ENCODE measurements at regions not wholly inside any gene's neighbourhood (a gene's known extent, or its start where the extent isn't known, plus 50 kb on each side); places are given as distances from the start of the nearest gene placed in this dataset.

DNA sequence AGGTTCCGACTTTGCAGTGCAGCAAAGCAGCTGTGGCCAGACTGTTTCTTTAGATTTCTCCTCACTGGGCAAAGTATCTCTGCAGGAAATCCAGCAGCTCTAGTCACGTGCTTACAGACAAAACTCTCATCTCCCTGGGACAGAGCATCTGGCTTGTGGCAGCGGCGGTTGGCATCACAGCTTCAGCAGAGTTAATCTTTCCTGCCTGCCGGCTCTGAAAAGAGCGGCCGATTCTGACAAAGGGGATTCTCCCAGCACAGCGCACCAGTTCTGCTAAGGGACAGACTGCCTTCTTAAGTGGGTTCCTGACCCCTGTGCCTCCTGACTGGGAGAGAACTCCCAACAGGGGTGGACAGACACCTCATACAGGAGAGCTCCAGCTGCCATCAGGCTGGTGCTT is 1357.3 kb upstream of the TENM4 start:
- FAIRE-seq (no peak), DNase-seq (ENCODE audit: insufficient read length) (no peak)
- TF ChIP-seq POLR2A (IDR thresholded peaks at IDR 0.05; ENCODE audit: low read depth, low read length) (no peak), TAF1 (IDR thresholded peaks at IDR 0.05; ENCODE audit: borderline replicate concordance, low read depth, low read length) (no peak), POLR2AphosphoS5 (IDR thresholded peaks at IDR 0.05; ENCODE audit: low read depth, low read length) (no peak)

GRCh38 chr11:80783561-80783960 is 1342.7 kb upstream of the TENM4 start:
- DNase-seq (ENCODE audit: insufficient read length): no peak
- TF ChIP-seq POLR2AphosphoS5 (IDR thresholded peaks at IDR 0.05; ENCODE audit: low read depth, low read length) (no peak), POLR2A (IDR thresholded peaks at IDR 0.05; ENCODE audit: low read depth, low read length) (no peak), TAF1 (IDR thresholded peaks at IDR 0.05; ENCODE audit: borderline replicate concordance, low read depth, low read length) (no peak)
- FAIRE-seq: no peak

GRCh38 chr11:80782135-80782885 is 1341.5 kb upstream of the TENM4 start:
- no peak for DNase-seq (ENCODE audit: insufficient read length)
- no peak for TF ChIP-seq POLR2AphosphoS5 (IDR thresholded peaks at IDR 0.05; ENCODE audit: low read depth, low read length)
- TF ChIP-seq POLR2A (IDR thresholded peaks at IDR 0.05; ENCODE audit: low read depth, low read length): no peak
- TF ChIP-seq TAF1 (IDR thresholded peaks at IDR 0.05; ENCODE audit: borderline replicate concordance, low read depth, low read length): no peak
- no peak for FAIRE-seq

DNA sequence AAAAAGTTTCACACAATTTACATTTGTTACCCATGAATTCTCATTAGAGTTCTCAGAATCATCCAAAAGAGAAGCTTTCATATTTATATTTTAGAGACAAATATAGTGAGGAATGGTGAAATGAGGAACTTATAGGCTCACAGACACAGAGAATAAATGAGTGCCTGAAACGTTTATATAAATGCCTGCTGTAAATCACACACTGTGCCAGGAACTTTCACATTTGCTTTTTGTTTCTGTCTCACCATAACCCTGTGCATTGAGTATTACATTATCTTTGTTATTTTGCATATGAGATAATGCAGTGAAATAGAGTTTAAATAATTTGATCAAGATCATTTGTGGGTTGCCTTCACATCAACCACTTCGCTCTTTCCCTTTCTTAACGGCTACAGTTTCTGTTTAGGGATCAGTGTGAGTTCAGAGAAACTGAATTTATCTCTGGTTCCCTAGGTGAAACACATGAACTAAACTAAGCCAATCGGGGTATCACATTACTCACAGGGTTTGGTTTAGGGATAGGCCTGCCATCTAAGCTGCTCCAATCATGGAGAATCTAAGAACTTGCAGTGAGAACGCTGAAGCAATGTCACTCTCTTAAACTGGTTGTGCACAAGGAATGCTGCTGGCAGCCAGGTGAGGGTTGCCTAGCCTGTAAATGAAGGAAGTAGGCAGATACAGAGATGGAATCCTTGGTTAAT is 1339.2 kb upstream of the TENM4 start:
- DNase-seq (ENCODE audit: insufficient read length): no peak
- no peak for FAIRE-seq
- TF ChIP-seq POLR2A (IDR thresholded peaks at IDR 0.05; ENCODE audit: low read depth, low read length) (no peak), POLR2AphosphoS5 (IDR thresholded peaks at IDR 0.05; ENCODE audit: low read depth, low read length) (no peak), TAF1 (IDR thresholded peaks at IDR 0.05; ENCODE audit: borderline replicate concordance, low read depth, low read length) (no peak)

- no peak for TF ChIP-seq POLR2A (IDR thresholded peaks at IDR 0.05; ENCODE audit: low read depth, low read length)
- no peak for TF ChIP-seq TAF1 (IDR thresholded peaks at IDR 0.05; ENCODE audit: borderline replicate concordance, low read depth, low read length)
- TF ChIP-seq POLR2AphosphoS5 (IDR thresholded peaks at IDR 0.05; ENCODE audit: low read depth, low read length): no peak
- DNase-seq (ENCODE audit: insufficient read length) (no peak), FAIRE-seq (no peak)
These were observed 1338.1 kb upstream of the TENM4 start for GRCh38 chr11:80778941-80779340.

- DNase-seq (ENCODE audit: insufficient read length) (no peak), FAIRE-seq (peak; percentile 65)
- TF ChIP-seq POLR2A (IDR thresholded peaks at IDR 0.05; ENCODE audit: low read depth, low read length) (no peak), POLR2AphosphoS5 (IDR thresholded peaks at IDR 0.05; ENCODE audit: low read depth, low read length) (no peak), TAF1 (IDR thresholded peaks at IDR 0.05; ENCODE audit: borderline replicate concordance, low read depth, low read length) (no peak)
These were observed 1337.6 kb upstream of the TENM4 start for GRCh38 chr11:80778432-80778831.

DNA sequence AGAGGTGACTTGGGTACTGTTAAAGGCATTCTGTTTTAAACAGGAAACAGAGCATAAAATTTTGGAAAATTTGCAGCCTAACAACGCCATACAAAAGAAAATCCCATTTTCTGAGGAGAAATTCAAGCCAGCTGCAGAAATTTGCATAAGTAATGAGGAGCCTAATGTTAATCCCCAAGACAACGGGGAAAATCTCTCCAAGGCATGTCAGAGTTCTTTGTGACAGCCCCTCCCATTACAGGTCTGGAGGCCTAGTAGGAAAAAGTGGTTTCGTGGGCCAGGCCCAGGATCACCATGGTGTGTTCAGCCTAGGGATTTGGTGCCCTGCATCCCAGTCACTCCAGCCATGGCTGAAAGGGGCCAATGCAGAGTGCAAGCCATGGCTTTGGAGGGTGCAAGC is 1333.1 kb upstream of the TENM4 start:
- no peak for DNase-seq (ENCODE audit: insufficient read length)
- FAIRE-seq: no peak
- no peak for TF ChIP-seq POLR2AphosphoS5 (IDR thresholded peaks at IDR 0.05; ENCODE audit: low read depth, low read length)
- TF ChIP-seq TAF1 (IDR thresholded peaks at IDR 0.05; ENCODE audit: borderline replicate concordance, low read depth, low read length): no peak
- TF ChIP-seq POLR2A (IDR thresholded peaks at IDR 0.05; ENCODE audit: low read depth, low read length): no peak

DNA sequence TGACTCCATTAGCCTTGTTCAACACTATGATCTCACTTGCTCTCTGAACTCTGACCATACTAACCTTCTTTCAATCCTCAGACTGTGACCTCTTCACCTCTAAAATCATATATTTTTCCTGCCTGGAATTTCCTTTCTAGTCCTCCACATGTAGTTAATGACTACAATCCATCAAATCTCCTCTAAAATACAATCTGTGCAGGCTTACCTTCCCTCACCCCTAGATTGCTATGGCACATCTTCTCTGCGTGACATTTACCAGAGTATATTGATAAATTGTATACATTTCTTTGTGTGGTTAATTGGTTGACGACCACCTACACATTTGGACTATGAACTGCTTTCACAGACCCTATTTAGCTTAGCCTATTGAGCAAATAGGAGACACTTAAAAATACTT is 1330.2 kb upstream of the TENM4 start:
- DNase-seq (ENCODE audit: insufficient read length) (no peak), FAIRE-seq (no peak)
- TF ChIP-seq TAF1 (IDR thresholded peaks at IDR 0.05; ENCODE audit: borderline replicate concordance, low read depth, low read length) (no peak), POLR2AphosphoS5 (IDR thresholded peaks at IDR 0.05; ENCODE audit: low read depth, low read length) (no peak), POLR2A (IDR thresholded peaks at IDR 0.05; ENCODE audit: low read depth, low read length) (no peak)

DNA sequence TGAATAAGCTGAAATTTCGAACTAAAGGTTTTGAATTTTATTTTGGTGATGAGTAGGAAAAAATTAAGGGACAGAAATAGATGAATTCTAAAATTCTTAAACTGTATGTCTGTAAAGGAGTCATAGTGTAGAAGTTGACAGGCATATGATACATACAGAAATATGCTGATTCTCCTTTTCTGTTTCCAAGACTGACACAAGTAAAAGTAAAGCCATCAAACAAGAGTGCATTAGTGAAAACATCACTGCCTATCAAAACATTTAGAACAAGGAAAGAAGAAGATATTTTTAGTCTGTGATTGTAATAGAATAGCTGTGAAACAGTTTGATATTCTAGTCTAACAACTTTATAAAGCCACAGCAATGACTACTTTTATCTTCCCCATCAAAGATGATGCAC is 1318.0 kb upstream of the TENM4 start:
- TF ChIP-seq POLR2A (IDR thresholded peaks at IDR 0.05; ENCODE audit: low read depth, low read length): no peak
- no peak for TF ChIP-seq POLR2AphosphoS5 (IDR thresholded peaks at IDR 0.05; ENCODE audit: low read depth, low read length)
- no peak for TF ChIP-seq TAF1 (IDR thresholded peaks at IDR 0.05; ENCODE audit: borderline replicate concordance, low read depth, low read length)
- FAIRE-seq (no peak), DNase-seq (ENCODE audit: insufficient read length) (no peak)

DNA sequence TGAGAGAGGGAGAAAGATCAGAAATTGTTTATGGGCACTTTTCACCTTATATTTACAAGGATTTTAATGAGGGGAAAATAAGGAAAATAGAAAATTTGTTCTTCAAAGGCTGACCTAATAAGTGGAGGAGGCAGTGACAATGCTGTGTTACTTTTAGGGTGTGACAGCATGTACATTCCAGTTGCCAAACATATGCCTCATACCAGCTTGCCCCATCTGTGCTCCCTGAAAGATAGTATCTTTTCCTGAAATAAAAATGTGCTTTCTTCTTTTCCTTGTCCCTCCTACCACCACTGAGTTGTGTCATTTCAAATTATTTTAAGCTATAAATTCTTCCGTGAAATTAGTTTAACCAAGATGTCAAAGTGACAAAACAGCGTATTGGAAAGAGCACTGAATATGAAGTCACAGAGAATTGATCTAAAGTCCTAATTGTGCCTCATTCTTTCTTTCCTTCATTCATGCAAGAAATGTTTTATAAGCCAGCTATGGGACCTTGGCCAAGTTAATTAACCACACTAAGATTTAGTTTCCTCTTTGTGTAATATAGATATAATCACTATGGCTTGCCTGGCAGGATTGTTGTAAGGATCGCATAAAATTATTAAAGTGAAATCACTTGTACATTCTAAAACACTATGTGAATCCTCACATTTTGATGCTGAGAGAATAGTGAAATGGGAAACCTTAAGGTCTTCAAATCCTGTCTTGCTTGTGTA is 1307.5 kb upstream of the TENM4 start:
- TF ChIP-seq TAF1 (IDR thresholded peaks at IDR 0.05; ENCODE audit: borderline replicate concordance, low read depth, low read length) (no peak), POLR2A (IDR thresholded peaks at IDR 0.05; ENCODE audit: low read depth, low read length) (no peak), POLR2AphosphoS5 (IDR thresholded peaks at IDR 0.05; ENCODE audit: low read depth, low read length) (no peak)
- no peak for FAIRE-seq
- no peak for DNase-seq (ENCODE audit: insufficient read length)

- FAIRE-seq (no peak), DNase-seq (ENCODE audit: insufficient read length) (no peak)
- TF ChIP-seq POLR2AphosphoS5 (IDR thresholded peaks at IDR 0.05; ENCODE audit: low read depth, low read length) (no peak), POLR2A (IDR thresholded peaks at IDR 0.05; ENCODE audit: low read depth, low read length) (no peak), TAF1 (IDR thresholded peaks at IDR 0.05; ENCODE audit: borderline replicate concordance, low read depth, low read length) (no peak)
These were observed 1305.5 kb upstream of the TENM4 start for GRCh38 chr11:80746300-80746699.

Data from GM12892 (cell line).